GM20000 (cell line): ENCODE measurements at regions not wholly inside any gene's neighbourhood (a gene's known extent, or its start where the extent isn't known, plus 50 kb on each side); places are given as distances from the start of the nearest gene placed in this dataset.

Experiments used
- DNase-seq: peaks from one replicate; pipeline ENCODE4 v3.0.0; 2012; ENCODE audit warnings: low spot score
- CTCF ChIP-seq: IDR thresholded peaks from 2 replicates; pipeline ENCODE4 v1.5.1; 2012; ENCODE audit warnings: mild to moderate bottlenecking, control low read depth; ENCODE audit errors: extremely low read depth, missing control alignments

- no peak for DNase-seq
Observed at GRCh38 chr20:52349806-52350205, 158.2 kb upstream of the ZFP64 start.

GRCh38 chr20:52348434-52348833, 156.9 kb upstream of the ZFP64 start:
- no peak for TF ChIP-seq CTCF
- DNase-seq: no peak

More at GRCh38 chr20:52349806-52350205, 158.2 kb upstream of the ZFP64 start:
- TF ChIP-seq CTCF: no peak

GRCh38 chr20:52346797-52347196, 155.2 kb upstream of the ZFP64 start:
- no peak for DNase-seq
- TF ChIP-seq CTCF: no peak

- DNase-seq: no peak
- TF ChIP-seq CTCF: no peak
Observed at GRCh38 chr20:52342913-52343312, 151.3 kb upstream of the ZFP64 start.

GRCh38 chr20:52340036-52340634, 148.6 kb upstream of the ZFP64 start:
- TF ChIP-seq CTCF: no peak
- DNase-seq: no peak

- no peak for DNase-seq
- TF ChIP-seq CTCF: no peak
Observed at GRCh38 chr20:52332649-52333250, 141.2 kb upstream of the ZFP64 start.

- no peak for DNase-seq
- no peak for TF ChIP-seq CTCF
Observed at GRCh38 chr20:52332230-52332629, 140.7 kb upstream of the ZFP64 start.
